HG03095 (cell line): ENCODE measurements at regions not wholly inside any gene's neighbourhood (a gene's known extent, or its start where the extent isn't known, plus 50 kb on each side); places are given as distances from the start of the nearest gene placed in this dataset.

Experiments used
- ATAC-seq: cut with Tn5 transposase; IDR thresholded peaks from one replicate; pipeline ENCODE4 v1.9.1; 2021; ENCODE audit warnings: moderate library complexity; ENCODE audit not compliant: unreplicated experiment

- no peak for ATAC-seq
Observed at GRCh38 chr17:36885771-36886377, 51.4 kb upstream of the LHX1 start.
